Neutrophil (primary cell): ENCODE measurements at regions not wholly inside any gene's neighbourhood (a gene's known extent, or its start where the extent isn't known, plus 50 kb on each side); places are given as distances from the start of the nearest gene placed in this dataset.

ENCODE experiments used
- H3K27ac ChIP-seq: fragments of 200-600 bp; sonication (generic); 2 replicates; pipeline ENCODE4 v1.5.1; 2016; ENCODE audit warnings: mild to moderate bottlenecking, moderate library complexity
- H3K27me3 ChIP-seq: fragments of 200-600 bp; sonication (generic); 2 replicates; pipeline ENCODE4 v1.6.0; 2016; ENCODE audit warnings: mild to moderate bottlenecking
- H3K36me3 ChIP-seq: fragments of 200-600 bp; sonication (generic); 2 replicates; pipeline ENCODE4 v1.5.1; 2017
- H3K4me1 ChIP-seq, 2 experiments: fragments of 200-600 bp in 1 of 2; sonication (generic) in 1 of 2; 1 replicate in 1 of 2; 2 replicates in 1 of 2; pipeline versions ENCODE4 v1.5.1 to v1.6.1; 2013 to 2016; ENCODE audit warnings: low read depth in 1 of 2, low read length in 1 of 2, mild to moderate bottlenecking in 1 of 2, moderate library complexity in 1 of 2; ENCODE audit not compliant: control insufficient read depth in 1 of 2, insufficient read depth in 1 of 2
- H3K4me3 ChIP-seq, 2 experiments: fragments of 200-600 bp in 1 of 2; sonication (generic) in 1 of 2; 1 replicate in 1 of 2; 2 replicates in 1 of 2; pipeline ENCODE4 v1.5.1; 2013 to 2016; ENCODE audit warnings: low read depth in 1 of 2, low read length in 1 of 2, mild to moderate bottlenecking in 1 of 2, moderate library complexity in 1 of 2
- H3K9me3 ChIP-seq: fragments of 200-600 bp; sonication (generic); 2 replicates; pipeline ENCODE4 v1.5.1; 2016
- CTCF ChIP-seq: fragments of 200-600 bp; sonication (generic); IDR thresholded peaks from 2 replicates; pipeline ENCODE4 v1.5.1; 2016; ENCODE audit warnings: antibody characterized with exemption

GRCh38 chr2:176652300-176653182 is 383.3 kb downstream of the MTX2 start:
- Histone ChIP-seq H3K36me3 (no peaks in the 10 kb centered on the region), H3K27ac (no peak overlapping the region), H3K9me3 (no peaks in the 10 kb centered on the region), H3K4me3 (no peak overlapping the region), H3K4me1 (no peaks in the 10 kb centered on the region), H3K27me3 (peaks cover 97% of the 10 kb centered on the region)
- TF ChIP-seq CTCF: peak; percentile 24

DNA sequence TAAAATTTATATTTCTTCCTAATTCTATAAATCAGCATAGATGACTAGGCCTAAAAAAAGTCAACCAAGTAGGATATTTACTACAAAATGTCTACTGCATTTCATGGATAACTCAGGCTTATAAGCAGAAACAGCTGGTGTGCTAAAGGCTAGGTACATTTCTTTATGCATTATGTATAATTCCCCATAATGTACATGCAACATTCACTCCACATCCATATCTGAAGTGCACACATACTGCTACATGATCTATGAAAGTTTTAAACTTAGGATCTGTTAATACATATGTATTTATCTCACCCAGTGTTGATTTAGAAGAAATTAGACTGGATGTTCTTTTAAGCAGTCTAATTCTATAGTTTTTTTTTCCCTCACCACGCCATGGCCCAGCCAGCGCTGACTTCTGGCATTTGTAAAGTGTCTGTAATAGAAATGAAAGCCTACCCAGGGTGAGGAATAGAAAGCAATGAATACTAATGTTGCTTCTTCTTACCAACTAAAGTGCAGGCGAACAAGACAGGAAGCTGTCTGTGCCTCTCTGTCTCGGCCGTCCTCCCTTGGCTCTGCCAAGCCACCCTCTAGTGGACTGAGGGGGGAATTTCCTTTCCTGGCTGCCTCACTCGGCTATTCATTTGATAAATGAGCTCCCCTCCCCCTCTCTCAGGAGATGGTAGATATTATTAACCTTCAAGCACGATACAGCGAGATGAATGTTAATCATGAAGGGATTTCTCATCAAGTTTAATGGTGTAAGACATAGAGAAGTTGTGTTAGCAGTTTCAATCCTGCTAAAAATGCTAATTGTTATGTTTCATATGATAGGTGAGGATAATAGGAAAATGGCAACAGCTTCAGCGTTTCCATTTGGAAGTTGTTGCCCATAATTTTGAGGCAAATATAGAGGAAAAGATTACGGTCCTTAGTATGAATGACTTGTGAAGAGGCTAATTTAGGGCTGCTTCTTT is 384.5 kb downstream of the MTX2 start:
- TF ChIP-seq CTCF: no peak
- no peaks in the 10 kb centered on the region for H3K4me1 ChIP-seq
- no peaks in the 10 kb centered on the region for H3K9me3 ChIP-seq
- peaks cover 97% of the 10 kb centered on the region for H3K27me3 ChIP-seq
- no peaks in the 10 kb centered on the region for H3K36me3 ChIP-seq
- H3K27ac ChIP-seq: no peak overlapping the region
- no peak overlapping the region for H3K4me3 ChIP-seq

- Histone ChIP-seq H3K36me3 (no peaks in the 10 kb centered on the region), H3K4me1 (no peaks in the 10 kb centered on the region), H3K9me3 (no peaks in the 10 kb centered on the region), H3K27ac (no peak overlapping the region), H3K4me3 (no peak overlapping the region), H3K27me3 (peaks cover 94% of the 10 kb centered on the region)
- no peak for TF ChIP-seq CTCF
Measured at GRCh38 chr2:176656038-176656775, 387.0 kb downstream of the MTX2 start.

GRCh38 chr2:176656776-176657140 is 387.5 kb downstream of the MTX2 start:
- TF ChIP-seq CTCF: no peak
- H3K4me1 ChIP-seq: no peaks in the 10 kb centered on the region
- no peaks in the 10 kb centered on the region for H3K9me3 ChIP-seq
- peaks cover 89% of the 10 kb centered on the region for H3K27me3 ChIP-seq
- no peaks in the 10 kb centered on the region for H3K36me3 ChIP-seq
- no peak overlapping the region for H3K27ac ChIP-seq
- H3K4me3 ChIP-seq: no peak overlapping the region

GRCh38 chr2:176657393-176657792 is 388.2 kb downstream of the MTX2 start:
- Histone ChIP-seq H3K27me3 (peaks cover 84% of the 10 kb centered on the region), H3K36me3 (no peaks in the 10 kb centered on the region), H3K4me3 (no peak overlapping the region), H3K27ac (no peak overlapping the region), H3K4me1 (no peaks in the 10 kb centered on the region), H3K9me3 (no peaks in the 10 kb centered on the region)
- no peak for TF ChIP-seq CTCF
